T-helper 2 cell treated with Interferon-gamma antibody and Interleukin-4, amounts not matched to agents 5 μg/mL and 100 μg/mL, for 36 hours (primary cell): ENCODE measurements at regions not wholly inside any gene's neighbourhood (a gene's known extent, or its start where the extent isn't known, plus 50 kb on each side); places are given as distances from the start of the nearest gene placed in this dataset.

ENCODE experiments used
- DNase-seq: peaks from one replicate; pipeline ENCODE4 v3.0.0; 2021; ENCODE audit warnings: low spot score
- H3K27ac Mint-ChIP-seq: one replicate; pipeline ENCODE4 v1.8.0; 2021; ENCODE audit warnings: mild to moderate bottlenecking, mixed read lengths
- H3K27me3 Mint-ChIP-seq: one replicate; pipeline ENCODE4 v1.8.0; 2021; ENCODE audit warnings: low read depth, mixed read lengths
- H3K36me3 Mint-ChIP-seq: one replicate; pipeline ENCODE4 v1.8.0; 2021; ENCODE audit warnings: low read depth, mixed read lengths
- H3K4me1 Mint-ChIP-seq: one replicate; pipeline ENCODE4 v1.8.0; 2021; ENCODE audit warnings: low read depth, mixed read lengths
- H3K4me3 Mint-ChIP-seq: one replicate; pipeline ENCODE4 v1.8.0; 2022; ENCODE audit warnings: mild to moderate bottlenecking, moderate library complexity, mixed read lengths
- H3K9me3 Mint-ChIP-seq: one replicate; pipeline ENCODE4 v1.8.0; 2021; ENCODE audit warnings: mixed read lengths

- H3K9me3 Mint-ChIP-seq: no peaks in the 10 kb centered on the region
- no peaks in the 10 kb centered on the region for H3K36me3 Mint-ChIP-seq
- no peak overlapping the region for H3K27ac Mint-ChIP-seq
- no peaks in the 10 kb centered on the region for H3K27me3 Mint-ChIP-seq
- H3K4me1 Mint-ChIP-seq: no peaks in the 10 kb centered on the region
- no peak for DNase-seq
- no peak overlapping the region for H3K4me3 Mint-ChIP-seq
These were observed 187.8 kb downstream of the GNAT3 start for GRCh38 chr7:80324032-80324431.

GRCh38 chr7:80319461-80319860, 184.8 kb downstream of the GNAI1 start:
- no peak overlapping the region for H3K27ac Mint-ChIP-seq
- no peaks in the 10 kb centered on the region for H3K36me3 Mint-ChIP-seq
- no peaks in the 10 kb centered on the region for H3K9me3 Mint-ChIP-seq
- DNase-seq: no peak
- no peaks in the 10 kb centered on the region for H3K27me3 Mint-ChIP-seq
- no peak overlapping the region for H3K4me3 Mint-ChIP-seq
- H3K4me1 Mint-ChIP-seq: no peaks in the 10 kb centered on the region

DNA sequence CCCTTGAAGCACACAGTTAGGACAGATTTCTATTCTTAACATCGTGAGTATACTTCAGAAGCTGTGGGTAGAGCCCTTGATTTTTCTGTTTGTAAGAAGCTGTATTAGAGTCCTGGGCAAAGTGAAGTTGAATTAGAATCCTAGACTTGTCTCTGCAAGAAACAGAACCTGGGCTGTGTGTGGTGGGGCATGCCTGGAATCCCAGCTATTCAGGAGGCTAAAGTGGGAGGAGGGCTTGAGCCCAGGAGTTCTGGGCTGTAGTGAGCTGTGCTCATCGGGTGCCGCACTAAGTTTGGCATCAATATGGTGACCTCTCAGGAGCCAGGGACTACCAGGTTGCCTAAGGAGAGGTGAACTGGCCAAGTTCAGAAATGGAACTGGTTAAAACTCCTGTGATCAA, 183.4 kb downstream of the GNAI1 start:
- no peak for DNase-seq
- Mint-ChIP-seq H3K4me1 (no peaks in the 10 kb centered on the region), H3K9me3 (no peaks in the 10 kb centered on the region)

DNA sequence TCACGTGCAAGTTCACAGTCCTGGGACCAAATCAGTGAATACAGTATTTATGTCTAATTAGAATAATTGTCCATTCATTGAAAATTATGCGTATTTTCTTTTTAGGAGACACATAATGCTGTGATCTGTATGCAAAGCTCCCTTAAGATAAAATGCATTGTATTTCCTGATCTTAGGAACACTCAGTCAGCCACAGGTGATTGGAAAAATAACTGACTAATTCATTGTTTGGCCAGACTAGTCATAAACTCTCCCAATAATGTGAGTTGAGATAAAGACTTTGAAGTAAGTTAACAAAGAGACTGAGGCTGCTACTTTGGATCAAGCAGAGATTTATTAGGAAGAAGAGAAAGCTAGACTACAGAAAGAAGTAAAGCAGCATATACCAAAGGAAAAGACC, 182.2 kb downstream of the GNAI1 start:
- H3K27ac Mint-ChIP-seq: no peak overlapping the region
- H3K4me1 Mint-ChIP-seq: peaks cover 4% of the 10 kb centered on the region

More for the DNA sequence above, 183.4 kb downstream of the GNAI1 start:
- Mint-ChIP-seq H3K36me3 (no peaks in the 10 kb centered on the region), H3K4me3 (no peak overlapping the region), H3K27ac (no peak overlapping the region), H3K27me3 (no peaks in the 10 kb centered on the region)

GRCh38 chr7:80313716-80314115, 179.1 kb downstream of the GNAI1 start:
- Mint-ChIP-seq H3K4me3 (no peak overlapping the region), H3K36me3 (no peaks in the 10 kb centered on the region), H3K4me1 (peaks cover 10% of the 10 kb centered on the region), H3K9me3 (no peaks in the 10 kb centered on the region), H3K27ac (no peak overlapping the region), H3K27me3 (no peaks in the 10 kb centered on the region)
- DNase-seq: no peak

More for the DNA sequence above, 182.2 kb downstream of the GNAI1 start:
- no peaks in the 10 kb centered on the region for H3K27me3 Mint-ChIP-seq
- no peak overlapping the region for H3K4me3 Mint-ChIP-seq
- H3K9me3 Mint-ChIP-seq: no peaks in the 10 kb centered on the region
- no peaks in the 10 kb centered on the region for H3K36me3 Mint-ChIP-seq
- DNase-seq: no peak

GRCh38 chr7:80313067-80313626, 178.5 kb downstream of the GNAI1 start:
- H3K4me3 Mint-ChIP-seq: no peak overlapping the region
- no peak overlapping the region for H3K27ac Mint-ChIP-seq
- H3K4me1 Mint-ChIP-seq: peaks cover 10% of the 10 kb centered on the region
- H3K9me3 Mint-ChIP-seq: no peaks in the 10 kb centered on the region
- H3K36me3 Mint-ChIP-seq: no peaks in the 10 kb centered on the region
- no peak for DNase-seq
- H3K27me3 Mint-ChIP-seq: no peaks in the 10 kb centered on the region

DNA sequence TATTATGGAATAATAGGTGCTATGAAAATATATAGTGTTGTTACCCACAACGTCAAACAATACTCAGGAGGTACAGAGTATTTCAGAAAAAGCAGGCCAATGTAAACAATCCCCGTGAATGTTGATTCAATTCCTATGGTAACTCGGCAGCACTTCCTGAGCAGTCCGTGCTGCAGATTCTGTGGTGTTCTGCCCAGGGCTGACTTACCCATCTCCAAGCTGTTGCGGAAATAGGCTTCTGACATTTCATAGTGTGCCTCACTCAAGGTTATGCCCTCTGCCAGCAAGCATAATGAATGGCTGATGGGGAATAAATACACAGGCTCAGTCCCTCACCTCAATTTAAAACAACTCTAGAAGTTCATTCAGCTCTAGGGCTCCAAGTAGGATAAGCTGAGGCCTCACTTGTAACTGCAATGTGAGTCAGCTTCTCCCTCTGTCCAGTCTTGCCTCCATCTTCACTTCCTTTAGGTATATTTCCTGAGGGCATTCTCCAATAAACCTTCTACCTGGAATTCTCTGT, 177.6 kb downstream of the GNAI1 start:
- Mint-ChIP-seq H3K9me3 (no peaks in the 10 kb centered on the region), H3K4me3 (no peak overlapping the region), H3K4me1 (peaks cover 10% of the 10 kb centered on the region), H3K36me3 (no peaks in the 10 kb centered on the region), H3K27ac (no peak overlapping the region), H3K27me3 (no peaks in the 10 kb centered on the region)
- no peak for DNase-seq

- H3K4me1 Mint-ChIP-seq: peaks cover 10% of the 10 kb centered on the region
- no peaks in the 10 kb centered on the region for H3K27me3 Mint-ChIP-seq
- DNase-seq: no peak
- H3K9me3 Mint-ChIP-seq: no peaks in the 10 kb centered on the region
- H3K27ac Mint-ChIP-seq: no peak overlapping the region
- H3K4me3 Mint-ChIP-seq: no peak overlapping the region
- H3K36me3 Mint-ChIP-seq: no peaks in the 10 kb centered on the region
These were observed 176.7 kb downstream of the GNAI1 start for GRCh38 chr7:80311313-80311712.

DNA sequence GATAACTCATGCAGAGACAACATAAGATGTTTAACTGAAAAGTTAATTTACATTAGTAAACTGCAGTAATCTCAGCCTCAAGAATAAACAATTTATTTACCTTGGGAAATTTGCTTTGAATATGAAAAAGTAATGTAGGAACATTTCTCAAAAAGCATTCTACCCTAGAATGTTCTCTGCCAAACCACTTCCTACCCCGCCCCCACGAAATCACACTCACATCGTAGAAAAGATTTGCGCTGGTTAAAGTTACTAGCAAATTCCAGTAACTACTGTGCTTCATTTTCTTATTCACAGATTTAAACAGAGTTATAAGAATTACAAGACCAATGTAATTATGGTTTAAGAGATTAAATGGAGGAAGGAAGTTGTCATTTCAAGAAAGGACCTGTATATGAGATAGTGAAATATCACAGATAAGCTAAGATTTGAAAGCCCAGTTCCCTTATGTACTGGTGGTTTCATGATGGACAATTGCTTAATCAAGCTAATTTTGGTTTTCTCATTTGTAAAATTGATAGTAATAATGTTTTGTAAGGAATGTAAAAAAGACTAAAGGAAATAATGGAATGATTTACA, 175.4 kb downstream of the GNAI1 start:
- no peaks in the 10 kb centered on the region for H3K27me3 Mint-ChIP-seq
- peaks cover 10% of the 10 kb centered on the region for H3K4me1 Mint-ChIP-seq
- H3K9me3 Mint-ChIP-seq: no peaks in the 10 kb centered on the region
- H3K27ac Mint-ChIP-seq: no peak overlapping the region
- H3K36me3 Mint-ChIP-seq: no peaks in the 10 kb centered on the region
- H3K4me3 Mint-ChIP-seq: no peak overlapping the region
- peak; percentile 6 for DNase-seq

GRCh38 chr7:80309377-80309776, 174.7 kb downstream of the GNAI1 start:
- H3K9me3 Mint-ChIP-seq: no peaks in the 10 kb centered on the region
- no peak overlapping the region for H3K4me3 Mint-ChIP-seq
- peaks cover 10% of the 10 kb centered on the region for H3K4me1 Mint-ChIP-seq
- no peaks in the 10 kb centered on the region for H3K27me3 Mint-ChIP-seq
- H3K27ac Mint-ChIP-seq: no peak overlapping the region
- no peaks in the 10 kb centered on the region for H3K36me3 Mint-ChIP-seq
- no peak for DNase-seq

DNA sequence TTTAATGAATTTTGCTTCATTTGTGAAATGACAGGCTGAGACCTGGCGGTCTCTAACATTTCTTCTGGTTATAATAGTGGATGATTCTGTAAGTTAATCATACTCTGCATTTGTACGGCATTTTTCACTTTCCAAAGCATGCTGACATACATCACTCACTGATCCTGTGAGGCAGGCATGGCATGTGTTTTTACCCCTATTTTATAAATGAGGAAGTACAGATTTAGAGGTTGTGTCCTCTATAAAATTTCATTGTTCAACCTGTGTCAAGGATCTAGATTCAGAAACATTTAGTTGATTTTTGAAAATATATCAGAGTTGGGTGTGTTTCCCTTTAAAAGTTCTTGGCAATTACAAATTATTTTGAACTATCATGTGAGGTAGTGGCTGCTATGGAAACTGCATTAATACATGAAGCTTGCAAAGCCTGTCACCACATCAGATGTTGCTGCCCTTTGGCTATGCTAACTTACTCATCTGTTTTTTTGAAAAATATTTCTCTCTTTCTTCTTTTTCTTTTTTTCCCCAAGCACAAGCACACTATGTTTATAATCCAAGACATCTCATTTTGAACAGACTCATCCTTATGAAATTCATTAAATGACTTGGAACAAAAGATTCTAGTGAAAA, 172.7 kb downstream of the GNAI1 start:
- Mint-ChIP-seq H3K4me3 (no peak overlapping the region), H3K36me3 (no peaks in the 10 kb centered on the region), H3K27me3 (no peaks in the 10 kb centered on the region), H3K4me1 (peaks cover 10% of the 10 kb centered on the region), H3K27ac (no peak overlapping the region), H3K9me3 (no peaks in the 10 kb centered on the region)
- no peak for DNase-seq

GRCh38 chr7:80303315-80303714, 168.7 kb downstream of the GNAI1 start:
- H3K27me3 Mint-ChIP-seq: no peaks in the 10 kb centered on the region
- no peak overlapping the region for H3K4me3 Mint-ChIP-seq
- H3K4me1 Mint-ChIP-seq: no peaks in the 10 kb centered on the region
- no peaks in the 10 kb centered on the region for H3K9me3 Mint-ChIP-seq
- no peaks in the 10 kb centered on the region for H3K36me3 Mint-ChIP-seq
- H3K27ac Mint-ChIP-seq: no peak overlapping the region
- DNase-seq: no peak

GRCh38 chr7:80302636-80303035, 168.0 kb downstream of the GNAI1 start:
- no peak overlapping the region for H3K27ac Mint-ChIP-seq
- H3K36me3 Mint-ChIP-seq: no peaks in the 10 kb centered on the region
- H3K4me3 Mint-ChIP-seq: no peak overlapping the region
- H3K4me1 Mint-ChIP-seq: no peaks in the 10 kb centered on the region
- DNase-seq: no peak
- no peaks in the 10 kb centered on the region for H3K27me3 Mint-ChIP-seq
- no peaks in the 10 kb centered on the region for H3K9me3 Mint-ChIP-seq

- Mint-ChIP-seq H3K27me3 (no peaks in the 10 kb centered on the region), H3K4me1 (no peaks in the 10 kb centered on the region), H3K27ac (no peak overlapping the region), H3K9me3 (no peaks in the 10 kb centered on the region), H3K36me3 (no peaks in the 10 kb centered on the region), H3K4me3 (no peak overlapping the region)
- no peak for DNase-seq
These were observed 167.4 kb downstream of the GNAI1 start for GRCh38 chr7:80302078-80302477.
